ENCODE measurements at regions not wholly inside any gene's neighbourhood (a gene's known extent, or its start where the extent isn't known, plus 50 kb on each side); places are given as distances from the start of the nearest gene placed in this dataset.

DNA sequence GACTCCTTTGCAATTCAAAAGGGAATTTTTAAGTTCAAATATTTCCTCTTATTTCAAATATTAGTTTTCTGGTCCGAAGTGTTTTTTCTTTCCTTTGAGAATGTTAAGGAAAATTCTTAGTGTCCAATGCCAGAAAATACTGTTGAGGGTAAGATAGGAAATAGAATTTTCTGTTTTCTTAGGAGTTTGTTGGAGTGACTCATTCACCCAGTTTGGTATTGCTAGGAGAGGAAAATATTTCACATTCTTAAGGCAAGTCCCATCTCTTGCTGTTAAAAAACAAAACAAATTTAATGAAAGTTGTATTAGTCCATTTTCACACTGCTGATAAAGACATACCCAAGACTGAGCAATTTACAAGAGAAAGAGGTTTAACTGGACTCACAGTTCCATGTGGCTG is 349.2 kb upstream of the ADAMTSL1 start:
- TF ChIP-seq, protein P1, sequence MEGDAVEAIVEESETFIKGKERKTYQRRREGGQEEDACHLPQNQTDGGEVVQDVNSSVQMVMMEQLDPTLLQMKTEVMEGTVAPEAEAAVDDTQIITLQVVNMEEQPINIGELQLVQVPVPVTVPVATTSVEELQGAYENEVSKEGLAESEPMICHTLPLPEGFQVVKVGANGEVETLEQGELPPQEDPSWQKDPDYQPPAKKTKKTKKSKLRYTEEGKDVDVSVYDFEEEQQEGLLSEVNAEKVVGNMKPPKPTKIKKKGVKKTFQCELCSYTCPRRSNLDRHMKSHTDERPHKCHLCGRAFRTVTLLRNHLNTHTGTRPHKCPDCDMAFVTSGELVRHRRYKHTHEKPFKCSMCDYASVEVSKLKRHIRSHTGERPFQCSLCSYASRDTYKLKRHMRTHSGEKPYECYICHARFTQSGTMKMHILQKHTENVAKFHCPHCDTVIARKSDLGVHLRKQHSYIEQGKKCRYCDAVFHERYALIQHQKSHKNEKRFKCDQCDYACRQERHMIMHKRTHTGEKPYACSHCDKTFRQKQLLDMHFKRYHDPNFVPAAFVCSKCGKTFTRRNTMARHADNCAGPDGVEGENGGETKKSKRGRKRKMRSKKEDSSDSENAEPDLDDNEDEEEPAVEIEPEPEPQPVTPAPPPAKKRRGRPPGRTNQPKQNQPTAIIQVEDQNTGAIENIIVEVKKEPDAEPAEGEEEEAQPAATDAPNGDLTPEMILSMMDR (IDR thresholded peaks at IDR 0.05): no peak
- no peak for TF ChIP-seq POLR2A (IDR thresholded peaks at IDR 0.05)
